ENCODE measurements at regions not wholly inside any gene's neighbourhood (a gene's known extent, or its start where the extent isn't known, plus 50 kb on each side); places are given as distances from the start of the nearest gene placed in this dataset.

DNA sequence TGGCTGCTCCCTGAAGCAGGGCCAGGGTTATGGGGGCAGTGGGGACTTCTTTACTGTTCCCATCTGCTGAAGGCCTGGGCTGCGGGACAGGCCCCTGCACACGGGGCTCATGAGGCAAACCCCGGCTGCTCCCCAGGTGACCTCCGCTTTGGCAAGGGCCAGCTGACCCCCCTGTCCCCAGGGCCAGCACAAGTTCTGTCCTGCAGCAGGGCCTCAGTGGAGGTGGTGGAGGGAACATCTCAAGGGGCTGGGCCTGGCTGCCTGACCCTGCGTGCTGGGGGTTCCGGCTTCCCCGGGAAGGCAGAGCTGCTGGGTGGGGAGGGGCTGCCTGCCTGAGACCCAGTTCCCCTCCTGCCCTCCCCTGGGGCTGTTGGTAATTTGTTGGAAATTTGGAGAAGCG lies 67.4 kb upstream of the RNU6ATAC start:
- DNase-seq: no peak
- peak overlapping the region; percentile 36 for H3K27ac ChIP-seq
- H3K36me3 ChIP-seq: no peaks in the 10 kb centered on the region
- no peak for ATAC-seq
- intact Hi-C loops (cut with DNase I): no loop called here
- TF ChIP-seq, protein P1, sequence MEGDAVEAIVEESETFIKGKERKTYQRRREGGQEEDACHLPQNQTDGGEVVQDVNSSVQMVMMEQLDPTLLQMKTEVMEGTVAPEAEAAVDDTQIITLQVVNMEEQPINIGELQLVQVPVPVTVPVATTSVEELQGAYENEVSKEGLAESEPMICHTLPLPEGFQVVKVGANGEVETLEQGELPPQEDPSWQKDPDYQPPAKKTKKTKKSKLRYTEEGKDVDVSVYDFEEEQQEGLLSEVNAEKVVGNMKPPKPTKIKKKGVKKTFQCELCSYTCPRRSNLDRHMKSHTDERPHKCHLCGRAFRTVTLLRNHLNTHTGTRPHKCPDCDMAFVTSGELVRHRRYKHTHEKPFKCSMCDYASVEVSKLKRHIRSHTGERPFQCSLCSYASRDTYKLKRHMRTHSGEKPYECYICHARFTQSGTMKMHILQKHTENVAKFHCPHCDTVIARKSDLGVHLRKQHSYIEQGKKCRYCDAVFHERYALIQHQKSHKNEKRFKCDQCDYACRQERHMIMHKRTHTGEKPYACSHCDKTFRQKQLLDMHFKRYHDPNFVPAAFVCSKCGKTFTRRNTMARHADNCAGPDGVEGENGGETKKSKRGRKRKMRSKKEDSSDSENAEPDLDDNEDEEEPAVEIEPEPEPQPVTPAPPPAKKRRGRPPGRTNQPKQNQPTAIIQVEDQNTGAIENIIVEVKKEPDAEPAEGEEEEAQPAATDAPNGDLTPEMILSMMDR (IDR thresholded peaks at IDR 0.05): no peak
- H3K27me3 ChIP-seq (ENCODE audit: low read depth): peaks cover 7% of the 10 kb centered on the region
- H3K4me1 ChIP-seq: peaks cover 31% of the 10 kb centered on the region
- no peaks in the 10 kb centered on the region for H3K9me3 ChIP-seq
- H3K4me3 ChIP-seq: no peak overlapping the region

DNA sequence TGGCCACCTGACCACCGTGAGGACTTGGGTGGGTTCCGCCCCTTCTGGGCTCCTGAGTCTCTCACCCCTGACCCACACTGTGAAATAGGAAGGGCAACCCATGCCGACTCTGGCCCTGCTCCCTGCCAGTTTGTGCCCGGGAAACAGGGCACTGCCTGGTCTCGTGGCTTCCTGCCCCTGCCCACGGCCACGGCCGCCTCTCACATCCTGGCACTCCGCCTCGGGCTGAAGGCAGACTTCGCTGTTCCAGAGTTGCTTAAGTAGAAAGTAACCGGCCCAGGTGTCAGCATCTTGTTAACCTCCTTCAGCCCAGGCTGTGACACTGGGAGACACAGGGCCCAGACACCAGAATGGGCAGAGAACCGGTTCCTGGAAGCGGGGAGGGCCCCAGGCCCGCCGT lies 68.7 kb upstream of the RNU6ATAC start:
- peak; percentile 27 to 34 for ATAC-seq
- Histone ChIP-seq H3K27me3 (ENCODE audit: low read depth) (peaks cover 12% of the 10 kb centered on the region), H3K36me3 (no peaks in the 10 kb centered on the region), H3K9me3 (no peaks in the 10 kb centered on the region), H3K27ac (peak overlapping the region; percentile 18), H3K4me3 (no peak overlapping the region), H3K4me1 (peaks cover 33% of the 10 kb centered on the region)
- TF ChIP-seq, protein P1 (IDR thresholded peaks at IDR 0.05): no peak
- peak; percentile 69 for DNase-seq
- intact Hi-C loops (cut with DNase I): no loop called here

DNA sequence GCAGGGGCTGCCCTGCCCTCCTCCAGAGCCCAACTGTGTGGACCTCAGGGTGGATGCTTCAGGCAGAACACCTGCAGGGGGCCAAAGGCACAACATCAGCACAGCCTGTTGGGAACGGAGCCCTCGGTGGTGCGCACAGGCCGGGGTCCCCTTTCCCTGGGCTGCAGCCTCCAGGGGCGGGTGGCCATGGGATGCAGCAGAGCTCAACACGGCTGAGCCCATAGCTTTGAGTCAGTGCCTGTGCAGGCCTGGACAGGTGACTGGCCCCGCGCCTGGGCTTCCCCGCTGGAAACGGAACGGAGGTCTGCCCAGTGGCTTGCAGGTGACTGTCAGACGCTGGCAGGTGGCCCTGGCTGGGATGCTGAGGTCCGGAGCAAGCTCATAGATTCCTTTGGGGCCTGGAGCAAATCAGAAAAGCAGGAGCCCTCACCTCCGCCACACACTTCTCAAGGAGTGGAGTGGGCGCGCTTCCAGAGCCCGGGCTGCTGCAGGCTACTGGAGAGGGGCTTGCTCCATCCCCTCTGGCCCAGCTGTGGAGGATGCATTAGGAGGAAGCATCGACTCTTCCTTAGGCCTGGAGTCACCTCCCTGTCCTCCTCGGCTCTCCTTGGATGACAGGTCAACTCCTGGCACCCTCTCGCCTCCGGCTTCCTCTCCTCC lies 69.8 kb upstream of the RNU6ATAC start:
- H3K9me3 ChIP-seq: no peaks in the 10 kb centered on the region
- peaks cover 33% of the 10 kb centered on the region for H3K4me1 ChIP-seq
- H3K36me3 ChIP-seq: no peaks in the 10 kb centered on the region
- H3K27ac ChIP-seq: no peak overlapping the region
- H3K27me3 ChIP-seq (ENCODE audit: low read depth): peaks cover 17% of the 10 kb centered on the region
- ATAC-seq (no peak), DNase-seq (no peak)
- H3K4me3 ChIP-seq: no peak overlapping the region
- TF ChIP-seq, protein P1 (IDR thresholded peaks at IDR 0.05): no peak
- intact Hi-C loops (cut with DNase I): no loop called here

DNA sequence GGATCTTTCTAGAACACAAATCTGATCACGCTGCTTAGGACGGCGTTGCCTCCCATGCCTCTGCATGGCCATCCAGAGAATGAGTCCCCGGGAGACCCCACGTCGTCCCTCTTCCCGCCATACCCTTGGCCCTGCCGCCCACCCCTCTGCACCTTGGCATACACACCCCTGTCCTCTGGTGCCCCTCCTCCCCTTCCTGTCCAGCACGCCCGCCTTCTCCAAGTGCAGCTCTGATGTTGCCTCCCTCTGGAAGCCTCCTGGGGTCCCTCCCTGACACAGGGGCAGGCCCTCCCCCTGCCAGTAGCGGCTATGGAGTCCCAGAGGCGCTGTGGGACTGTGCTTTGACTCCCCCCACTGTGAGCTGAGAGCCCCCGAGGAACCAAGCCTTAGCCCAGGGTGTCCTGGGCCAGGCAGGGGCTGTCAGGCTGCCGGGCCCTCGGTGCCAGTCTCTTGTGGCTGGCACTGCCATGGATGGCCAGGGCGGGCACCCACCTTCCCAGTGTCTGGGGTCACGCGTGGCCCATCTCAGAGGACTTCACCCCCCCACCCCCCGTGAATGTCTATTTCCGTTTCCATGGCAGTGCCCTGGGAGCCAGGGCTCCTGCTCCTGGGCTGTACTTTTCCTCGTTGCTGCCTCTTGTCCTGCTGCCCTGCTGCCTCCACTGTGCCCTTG lies 70.5 kb upstream of the RNU6ATAC start:
- ATAC-seq (no peak), DNase-seq (no peak)
- Histone ChIP-seq H3K27ac (no peak overlapping the region), H3K9me3 (no peaks in the 10 kb centered on the region), H3K4me1 (peaks cover 33% of the 10 kb centered on the region), H3K27me3 (ENCODE audit: low read depth) (peaks cover 22% of the 10 kb centered on the region), H3K36me3 (no peaks in the 10 kb centered on the region), H3K4me3 (no peak overlapping the region)
- intact Hi-C loops (cut with DNase I): no loop called here
- TF ChIP-seq, protein P1 (IDR thresholded peaks at IDR 0.05): no peak

DNA sequence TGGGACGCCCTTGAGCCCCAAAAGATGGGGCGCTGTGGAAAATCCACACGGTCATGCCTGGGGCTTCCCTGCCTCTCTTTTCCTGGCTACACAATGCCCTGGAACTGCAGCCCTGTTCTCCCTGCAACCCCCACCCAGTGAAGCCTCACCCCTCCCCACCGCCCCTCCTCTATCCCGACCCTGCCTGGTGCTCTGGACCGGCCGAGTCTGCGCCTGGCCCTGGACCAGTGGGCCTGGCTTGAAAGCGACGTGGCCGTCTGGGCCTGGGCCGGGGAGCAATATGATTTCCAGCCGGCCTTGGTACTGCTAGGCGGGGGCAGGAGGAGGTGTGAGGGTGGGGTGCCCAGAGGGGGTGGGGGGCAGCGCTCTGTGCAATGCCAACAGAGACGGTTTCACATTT lies 71.0 kb upstream of the RNU6ATAC start:
- no peak for ATAC-seq
- H3K36me3 ChIP-seq: no peaks in the 10 kb centered on the region
- H3K4me3 ChIP-seq: no peak overlapping the region
- no peak for DNase-seq
- intact Hi-C loops (cut with DNase I): no loop called here
- peaks cover 25% of the 10 kb centered on the region for H3K27me3 ChIP-seq (ENCODE audit: low read depth)
- H3K27ac ChIP-seq: no peak overlapping the region
- no peaks in the 10 kb centered on the region for H3K9me3 ChIP-seq
- H3K4me1 ChIP-seq: peaks cover 32% of the 10 kb centered on the region
- TF ChIP-seq, protein P1 (IDR thresholded peaks at IDR 0.05): no peak

Measured in lower lobe of right lung (tissue), 2 donors.